Bronchial epithelial cell (primary cell): ENCODE measurements at regions not wholly inside any gene's neighbourhood (a gene's known extent, or its start where the extent isn't known, plus 50 kb on each side); places are given as distances from the start of the nearest gene placed in this dataset.
A peak's percentile ranks its signal among the peaks of the same experiment; 100 is the strongest.

Source experiments
- DNase-seq: peaks from one replicate; pipeline ENCODE4 v3.0.0-alpha.2; 2010; ENCODE audit warnings: low read depth
- FAIRE-seq: peaks from 2 replicates; lab custom pipeline; 2011; peaks lifted over from hg19 to GRCh38; lab: Jason Lieb, UNC
- H3K27me3 ChIP-seq: 2 replicates; pipeline ENCODE4 v1.5.1; 2011; ENCODE audit warnings: low read length; ENCODE audit not compliant: control insufficient read depth, insufficient read depth
- H3K36me3 ChIP-seq: 2 replicates; pipeline ENCODE4 v1.5.1; 2011; ENCODE audit warnings: low read length; ENCODE audit not compliant: control insufficient read depth, insufficient read depth
- H3K4me3 ChIP-seq: 2 replicates; pipeline ENCODE4 v1.5.1; 2011; ENCODE audit warnings: mild to moderate bottlenecking, low read depth, low read length, control low read depth
- CTCF ChIP-seq: IDR thresholded peaks from 2 replicates; pipeline ENCODE4 v1.5.1; 2011; ENCODE audit warnings: mild to moderate bottlenecking, moderate library complexity, low read length, control low read depth, inconsistent platforms; ENCODE audit not compliant: insufficient read depth, severe bottlenecking

DNA sequence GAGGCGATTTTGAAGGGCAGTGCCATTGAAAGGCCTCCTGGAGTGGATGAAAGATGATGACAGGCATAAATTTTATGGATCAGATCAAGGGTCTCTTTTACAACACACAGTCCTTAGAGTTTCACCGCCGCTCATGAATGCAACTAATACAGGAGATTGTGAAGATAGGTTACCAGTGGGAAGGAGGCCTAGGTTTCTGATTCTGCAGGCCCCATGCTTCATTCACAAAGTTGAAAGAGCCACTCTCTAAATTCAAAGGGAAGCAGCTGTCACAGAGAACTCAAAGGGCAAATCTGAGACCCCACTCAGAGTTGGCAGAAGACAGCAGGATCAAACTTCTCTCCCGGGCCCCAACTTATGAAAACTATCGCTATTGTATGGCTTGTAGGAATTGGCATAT, 137.6 kb downstream of the MAP3K7 start:
- Histone ChIP-seq H3K27me3 (no peaks in the 10 kb centered on the region), H3K4me3 (no peak overlapping the region), H3K36me3 (no peaks in the 10 kb centered on the region)
- DNase-seq = no peak
- no peak for TF ChIP-seq CTCF
- no peak for FAIRE-seq

GRCh38 chr6:90448836-90449235, 138.0 kb downstream of the MAP3K7 start:
- Histone ChIP-seq H3K27me3 (no peaks in the 10 kb centered on the region), H3K36me3 (no peaks in the 10 kb centered on the region), H3K4me3 (no peak overlapping the region)
- DNase-seq = no peak
- TF ChIP-seq CTCF = no peak
- FAIRE-seq = no peak

GRCh38 chr6:90446164-90446563, 140.7 kb downstream of the MAP3K7 start:
- FAIRE-seq (peak; percentile 7), DNase-seq (no peak)
- TF ChIP-seq CTCF = no peak
- Histone ChIP-seq H3K4me3 (no peak overlapping the region), H3K36me3 (no peaks in the 10 kb centered on the region), H3K27me3 (no peaks in the 10 kb centered on the region)

DNA sequence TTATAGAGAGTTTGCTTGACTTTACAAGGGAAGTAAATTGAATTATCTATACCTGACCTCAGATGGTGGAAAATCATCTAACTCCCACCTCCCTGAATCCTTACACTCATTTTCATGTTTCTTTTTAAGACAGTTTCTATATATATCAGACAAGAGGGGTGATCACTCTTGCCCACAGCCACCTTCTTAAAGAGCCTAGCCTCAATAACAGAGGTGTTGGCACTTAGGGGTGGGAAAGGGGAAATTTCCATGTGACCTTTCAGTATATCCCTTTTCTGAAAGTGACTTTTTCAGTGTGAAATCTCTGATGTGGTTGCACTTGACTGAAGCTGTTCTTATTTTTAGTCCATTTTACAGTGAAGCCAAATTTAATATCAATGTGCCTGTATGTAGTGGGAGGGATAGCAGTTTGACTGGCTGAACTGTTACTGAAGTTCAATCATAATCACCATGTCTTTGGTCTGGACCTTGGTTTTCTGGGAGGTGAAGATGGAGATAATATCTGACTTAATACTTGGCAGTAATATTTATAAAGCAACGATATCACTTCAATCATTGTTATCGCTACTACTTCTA, 141.3 kb downstream of the MAP3K7 start:
- TF ChIP-seq CTCF = no peak
- no peaks in the 10 kb centered on the region for H3K36me3 ChIP-seq
- H3K4me3 ChIP-seq = no peak overlapping the region
- DNase-seq = no peak
- no peaks in the 10 kb centered on the region for H3K27me3 ChIP-seq
- no peak for FAIRE-seq

DNA sequence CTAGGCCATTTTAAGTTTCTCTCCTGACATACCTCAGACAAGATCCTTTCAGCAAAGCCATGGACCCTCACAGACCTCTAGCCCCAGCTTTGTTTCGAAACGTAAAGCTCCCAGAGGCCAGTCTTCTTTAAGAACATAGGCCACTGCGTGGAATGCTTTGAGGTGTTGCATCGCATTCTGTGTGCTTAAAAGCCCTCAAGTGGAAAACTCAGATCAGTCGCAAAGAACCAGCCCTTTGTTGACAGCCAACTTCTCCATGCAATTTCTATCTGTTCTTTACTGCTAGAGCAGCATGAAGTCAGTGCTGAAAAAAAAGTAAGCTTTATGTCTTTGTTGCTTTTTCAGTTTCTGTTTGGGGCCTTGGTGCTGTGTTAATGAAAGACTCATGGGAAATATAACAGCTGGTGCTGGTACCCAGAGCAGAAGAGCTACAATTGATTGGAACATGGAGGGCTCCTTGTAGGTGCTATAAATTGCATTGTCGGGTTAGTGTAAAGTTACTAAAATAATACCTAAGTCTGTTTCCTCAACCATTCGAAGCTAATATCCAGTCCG, 142.6 kb downstream of the MAP3K7 start:
- FAIRE-seq (no peak), DNase-seq (no peak)
- TF ChIP-seq CTCF = no peak
- no peak overlapping the region for H3K4me3 ChIP-seq
- H3K36me3 ChIP-seq = no peaks in the 10 kb centered on the region
- H3K27me3 ChIP-seq = no peaks in the 10 kb centered on the region

DNA sequence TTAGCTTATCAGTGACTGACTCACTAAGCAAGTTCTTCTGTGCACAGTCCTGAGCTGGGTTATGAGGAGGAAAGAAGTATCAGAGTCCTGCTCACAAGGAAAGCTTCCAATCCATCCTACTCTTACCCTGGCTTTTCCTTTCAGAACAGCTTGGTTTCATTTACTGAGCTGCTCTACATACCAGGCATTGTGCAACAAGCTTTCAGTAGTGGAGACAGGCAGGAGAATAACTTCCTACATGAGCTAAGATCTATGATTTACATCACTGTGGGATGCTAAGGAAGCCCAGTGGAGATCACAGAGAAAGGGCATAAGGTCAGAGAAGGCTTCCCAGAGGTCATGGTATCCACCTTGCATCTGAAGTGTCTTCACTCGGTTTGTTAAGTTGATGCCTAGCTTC, 144.5 kb downstream of the MAP3K7 start:
- no peak for TF ChIP-seq CTCF
- no peak for DNase-seq
- Histone ChIP-seq H3K36me3 (no peaks in the 10 kb centered on the region), H3K27me3 (no peaks in the 10 kb centered on the region), H3K4me3 (no peak overlapping the region)
- FAIRE-seq = no peak
